Stomach smooth muscle (tissue), 2 donors: ENCODE measurements at regions not wholly inside any gene's neighbourhood (a gene's known extent, or its start where the extent isn't known, plus 50 kb on each side); places are given as distances from the start of the nearest gene placed in this dataset.
"Not testable (repeated sequence)": the region's sequence is repeated elsewhere in the genome, so short reads cannot be mapped to it uniquely, and the experiment has no call there.

Source experiments
- H3K27ac ChIP-seq: one replicate; pipeline ENCODE4 v1.7.0; 2013; ENCODE audit warnings: mild to moderate bottlenecking, low read length, inconsistent platforms
- H3K27me3 ChIP-seq, 2 donors: one replicate each; pipeline ENCODE4 v1.7.0; 2013; ENCODE audit warnings: low read length in 2 of 2; ENCODE audit not compliant: insufficient read depth in 2 of 2, control insufficient read depth in 1 of 2
- H3K36me3 ChIP-seq, 2 donors: one replicate each; pipeline ENCODE4 v1.7.0; 2013; ENCODE audit warnings: low read length in 2 of 2; ENCODE audit not compliant: control insufficient read depth in 2 of 2, insufficient read depth in 2 of 2
- H3K4me1 ChIP-seq: one replicate; pipeline ENCODE4 v1.7.0; 2013; ENCODE audit warnings: low read length; ENCODE audit not compliant: control insufficient read depth, insufficient read depth
- H3K4me3 ChIP-seq, 2 donors: one replicate each; pipeline ENCODE4 v1.7.0; 2013; ENCODE audit warnings: low read length in 2 of 2
- H3K9ac ChIP-seq, 2 donors: one replicate each; pipeline ENCODE4 v1.7.0; 2013; ENCODE audit warnings: low read length in 2 of 2, mild to moderate bottlenecking in 1 of 2
- H3K9me3 ChIP-seq, 2 donors: one replicate each; pipeline ENCODE4 v1.7.0; 2013; ENCODE audit warnings: low read length in 2 of 2; ENCODE audit not compliant: control insufficient read depth in 2 of 2
- donor health status: healthy.
- donor health status: Pancreatic carcinoma.

DNA sequence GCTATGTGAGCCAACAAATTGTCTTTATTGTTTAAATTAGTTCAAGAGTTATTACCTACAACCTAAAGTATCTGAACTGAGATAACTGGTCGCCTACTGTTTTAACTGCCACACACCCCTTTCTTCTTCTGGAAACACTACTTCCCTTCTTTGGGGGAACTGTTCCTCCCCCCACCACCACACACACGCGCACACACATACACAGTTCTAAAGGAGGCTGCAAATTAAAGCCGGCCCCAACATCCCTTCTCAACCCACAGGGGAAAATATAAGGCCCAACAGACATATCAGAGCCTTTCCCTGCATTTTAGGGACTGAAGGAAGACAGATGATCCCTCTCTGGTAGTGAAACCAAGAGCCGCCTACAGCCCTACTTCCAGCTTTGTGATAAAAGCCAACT is 348.0 kb upstream of the JARID2 start:
- Histone ChIP-seq H3K4me1 (no peaks in the 10 kb centered on the region), H3K9ac (no peak overlapping the region), H3K36me3 (no peaks in the 10 kb centered on the region), H3K27me3 (no peaks in the 10 kb centered on the region), H3K9me3 (no peaks in the 10 kb centered on the region), H3K27ac (no peak overlapping the region), H3K4me3 (no peak overlapping the region)

DNA sequence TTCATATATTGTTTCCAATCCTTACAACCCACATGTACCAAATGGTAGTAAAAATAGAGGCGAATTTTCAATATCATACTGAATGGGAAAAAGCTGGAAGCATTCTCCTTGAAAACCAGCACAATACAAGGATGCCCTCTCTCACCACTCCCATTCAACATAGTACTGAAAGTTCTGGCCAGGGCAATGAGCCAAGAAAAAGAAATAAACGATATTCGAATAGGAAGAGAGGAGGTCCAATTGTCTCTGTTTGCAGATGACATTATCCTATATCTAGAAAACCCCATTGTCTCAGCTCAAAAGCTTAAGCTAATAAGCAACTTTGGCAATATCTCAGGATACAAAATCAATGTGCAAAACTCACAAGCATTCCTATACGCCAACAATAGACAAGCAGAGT is 346.4 kb upstream of the JARID2 start:
- H3K9me3 ChIP-seq, H3K27ac ChIP-seq, H3K27me3 ChIP-seq, H3K4me1 ChIP-seq, H3K9ac ChIP-seq, H3K36me3 ChIP-seq, H3K4me3 ChIP-seq: not testable (repeated sequence)

GRCh38 chr6:14900919-14901318 is 344.9 kb upstream of the JARID2 start:
- Histone ChIP-seq H3K9me3 (no peaks in the 10 kb centered on the region), H3K9ac (no peak overlapping the region), H3K27me3 (no peaks in the 10 kb centered on the region), H3K4me1 (no peaks in the 10 kb centered on the region), H3K27ac (no peak overlapping the region), H3K36me3 (no peaks in the 10 kb centered on the region), H3K4me3 (no peak overlapping the region)

DNA sequence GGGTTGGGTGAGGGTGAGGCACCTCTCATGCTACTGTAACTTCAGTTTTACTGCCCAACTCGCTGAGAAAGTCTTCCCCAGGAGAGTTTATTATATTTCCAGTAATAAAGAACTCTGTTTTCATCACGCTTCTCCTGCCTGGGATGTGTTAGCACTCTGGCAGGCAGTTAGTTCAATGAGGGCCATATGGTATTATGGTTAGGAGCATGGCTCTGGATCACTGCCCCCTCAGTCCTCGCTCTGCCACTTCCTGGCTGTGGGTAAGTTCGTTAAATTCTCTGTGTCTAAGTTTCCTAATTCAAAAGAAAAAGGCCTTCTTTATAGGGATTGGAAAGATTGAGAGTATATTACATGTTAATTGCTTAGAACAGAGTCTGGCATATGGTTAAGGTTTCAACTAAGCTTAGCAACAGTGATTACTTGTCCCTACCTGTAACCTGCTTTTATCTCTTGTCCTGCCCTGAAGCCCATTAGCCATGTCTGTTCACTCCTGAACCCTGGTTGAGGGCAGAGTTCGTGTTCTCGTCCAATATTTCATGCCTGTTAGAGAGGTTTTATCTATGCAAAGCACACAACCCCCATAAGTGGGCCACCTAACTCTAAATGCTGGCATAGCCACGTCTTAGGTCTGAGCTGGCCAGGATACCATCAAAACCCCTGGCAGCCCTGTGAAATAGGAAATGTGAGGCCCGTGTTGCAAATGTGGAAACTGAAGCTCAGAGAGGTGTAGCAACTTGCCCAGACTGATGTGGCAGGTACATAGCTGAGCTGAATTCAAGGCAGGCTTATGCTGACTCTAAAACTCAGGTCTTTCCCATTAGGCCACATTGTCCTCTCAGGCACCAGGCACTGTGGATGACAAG is 342.5 kb upstream of the JARID2 start:
- Histone ChIP-seq H3K27me3 (no peaks in the 10 kb centered on the region), H3K36me3 (no peaks in the 10 kb centered on the region), H3K9me3 (no peaks in the 10 kb centered on the region), H3K9ac (no peak overlapping the region), H3K27ac (no peak overlapping the region), H3K4me3 (no peak overlapping the region), H3K4me1 (no peaks in the 10 kb centered on the region)

GRCh38 chr6:14905201-14905600 is 340.7 kb upstream of the JARID2 start:
- Histone ChIP-seq H3K4me3 (no peak overlapping the region), H3K27me3 (no peaks in the 10 kb centered on the region), H3K9ac (no peak overlapping the region), H3K9me3 (no peaks in the 10 kb centered on the region), H3K27ac (no peak overlapping the region), H3K36me3 (no peaks in the 10 kb centered on the region), H3K4me1 (no peaks in the 10 kb centered on the region)

- no peak overlapping the region for H3K4me3 ChIP-seq
- H3K4me1 ChIP-seq = no peaks in the 10 kb centered on the region
- H3K9ac ChIP-seq = no peak overlapping the region
- no peaks in the 10 kb centered on the region for H3K27me3 ChIP-seq
- no peaks in the 10 kb centered on the region for H3K36me3 ChIP-seq
- H3K27ac ChIP-seq = no peak overlapping the region
- H3K9me3 ChIP-seq = no peaks in the 10 kb centered on the region
Measured at GRCh38 chr6:14906621-14907020, 339.2 kb upstream of the JARID2 start.

GRCh38 chr6:14910692-14911547 is 334.9 kb upstream of the JARID2 start:
- Histone ChIP-seq H3K27me3 (no peaks in the 10 kb centered on the region), H3K9me3 (no peaks in the 10 kb centered on the region), H3K27ac (no peak overlapping the region), H3K4me1 (peaks cover 5% of the 10 kb centered on the region), H3K4me3 (no peak overlapping the region), H3K36me3 (no peaks in the 10 kb centered on the region), H3K9ac (no peak overlapping the region)

DNA sequence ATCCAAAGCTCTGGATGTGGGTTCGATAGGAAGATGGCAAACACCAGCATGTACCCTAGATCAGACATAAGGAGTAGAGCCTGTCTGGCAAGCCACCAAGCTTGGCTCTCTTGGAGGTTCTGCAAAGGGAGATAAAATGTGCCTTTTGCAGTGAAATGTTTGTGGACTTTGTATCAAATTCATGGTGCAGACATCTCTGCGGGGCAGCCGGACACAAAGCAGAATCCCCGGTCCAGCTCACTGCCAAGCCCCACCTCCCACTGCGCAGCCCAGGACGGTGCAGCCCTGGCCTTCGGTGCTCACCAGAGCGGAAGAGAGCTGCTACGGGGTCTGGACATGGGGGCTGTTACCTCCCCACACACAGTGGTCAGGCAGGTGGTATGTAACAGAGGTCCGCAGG is 333.6 kb upstream of the JARID2 start:
- Histone ChIP-seq H3K27me3 (no peaks in the 10 kb centered on the region), H3K36me3 (no peaks in the 10 kb centered on the region), H3K9ac (no peak overlapping the region), H3K9me3 (no peaks in the 10 kb centered on the region), H3K4me1 (peaks cover 5% of the 10 kb centered on the region), H3K27ac (no peak overlapping the region), H3K4me3 (no peak overlapping the region)

DNA sequence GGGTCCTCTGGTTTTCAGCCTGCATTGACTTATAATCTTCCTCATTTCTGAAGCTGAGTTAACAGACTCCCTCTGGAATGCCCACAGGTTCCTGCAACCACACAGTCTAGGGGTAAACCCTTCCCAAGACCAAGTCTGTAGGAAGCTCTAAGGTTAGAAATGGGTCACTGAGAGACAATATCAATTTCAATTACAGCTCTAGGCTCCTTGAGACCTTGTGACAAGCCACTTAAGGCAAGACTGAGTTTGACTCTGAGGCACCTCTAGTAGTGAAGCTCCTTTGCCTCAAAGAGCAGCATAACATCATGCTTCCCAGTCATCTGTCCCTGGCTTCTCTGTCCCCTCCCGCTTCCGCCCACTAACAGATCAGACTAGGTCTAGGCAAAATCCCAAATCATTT is 333.2 kb upstream of the JARID2 start:
- Histone ChIP-seq H3K4me1 (peaks cover 5% of the 10 kb centered on the region), H3K27ac (no peak overlapping the region), H3K9ac (no peak overlapping the region), H3K36me3 (no peaks in the 10 kb centered on the region), H3K27me3 (no peaks in the 10 kb centered on the region), H3K4me3 (no peak overlapping the region), H3K9me3 (no peaks in the 10 kb centered on the region)

DNA sequence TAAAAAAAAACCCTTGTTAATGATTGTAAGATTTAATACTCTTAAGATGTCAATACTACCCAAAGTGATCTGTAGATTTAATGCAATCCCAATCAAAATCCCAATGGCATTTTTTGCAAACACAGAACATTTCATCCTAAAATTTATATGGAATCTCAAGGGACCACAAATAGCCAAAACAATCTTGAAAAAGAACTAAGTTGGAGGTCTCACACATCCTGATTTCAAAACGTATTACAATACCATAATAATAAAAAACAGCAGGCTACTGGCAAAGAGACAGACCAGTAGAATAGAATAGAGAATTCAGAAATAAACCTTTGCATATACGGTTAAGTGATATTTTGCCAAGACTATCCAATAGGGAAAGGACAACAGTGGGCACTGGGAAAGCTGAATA is 331.9 kb upstream of the JARID2 start:
- Histone ChIP-seq H3K27ac (no peak overlapping the region), H3K9ac (no peak overlapping the region), H3K36me3 (no peaks in the 10 kb centered on the region), H3K9me3 (no peaks in the 10 kb centered on the region), H3K4me1 (peaks cover 5% of the 10 kb centered on the region), H3K4me3 (no peak overlapping the region), H3K27me3 (no peaks in the 10 kb centered on the region)
